ENCODE measurements at regions not wholly inside any gene's neighbourhood (a gene's known extent, or its start where the extent isn't known, plus 50 kb on each side); places are given as distances from the start of the nearest gene placed in this dataset.
"Not testable (repeated sequence)": the region's sequence is repeated elsewhere in the genome, so short reads cannot be mapped to it uniquely, and the experiment has no call there.

DNA sequence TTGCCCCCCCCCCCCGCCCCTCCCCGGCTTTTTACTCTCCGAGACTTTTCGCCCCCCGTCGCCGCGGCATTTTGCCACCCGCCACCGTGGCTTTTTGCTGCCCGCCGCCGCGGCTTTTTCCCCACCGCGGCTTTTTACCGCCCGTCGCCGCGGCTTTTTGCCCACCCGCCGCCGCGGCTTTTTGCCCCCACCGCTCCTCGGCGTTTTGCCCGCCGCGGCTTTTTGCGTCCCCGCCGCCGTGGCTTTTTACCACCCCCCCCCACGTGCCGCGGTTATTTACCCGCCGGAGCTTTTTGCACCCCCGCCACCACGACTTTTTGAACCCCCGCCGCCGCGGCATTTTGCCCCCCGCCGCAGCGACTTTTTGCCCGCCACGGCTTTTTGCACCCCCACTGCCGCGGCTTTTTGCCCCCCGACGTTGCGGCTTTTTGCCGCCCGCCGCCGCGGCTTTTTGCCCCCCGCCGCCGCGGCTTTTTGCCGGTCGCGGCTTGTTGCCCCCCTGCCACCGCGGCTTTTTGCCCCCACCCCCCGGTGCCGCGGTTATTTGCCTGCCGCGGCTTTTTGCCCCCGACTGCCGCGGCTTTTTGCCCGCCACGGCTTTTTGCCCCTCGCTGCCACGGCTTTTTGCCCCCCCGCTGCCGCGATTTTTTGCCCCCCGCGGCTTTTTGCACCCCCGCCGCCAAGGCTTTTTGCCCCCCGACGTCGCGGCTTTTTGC lies 461.1 kb downstream of the ZNF33B start:
- no peak for TF ChIP-seq CTCF (IDR thresholded peaks at IDR 0.05)
- no peak for DNase-seq (ENCODE audit: low spot score)
- Histone ChIP-seq H3K4me3 (no peak overlapping the region), H3K27ac (no peak overlapping the region)

DNA sequence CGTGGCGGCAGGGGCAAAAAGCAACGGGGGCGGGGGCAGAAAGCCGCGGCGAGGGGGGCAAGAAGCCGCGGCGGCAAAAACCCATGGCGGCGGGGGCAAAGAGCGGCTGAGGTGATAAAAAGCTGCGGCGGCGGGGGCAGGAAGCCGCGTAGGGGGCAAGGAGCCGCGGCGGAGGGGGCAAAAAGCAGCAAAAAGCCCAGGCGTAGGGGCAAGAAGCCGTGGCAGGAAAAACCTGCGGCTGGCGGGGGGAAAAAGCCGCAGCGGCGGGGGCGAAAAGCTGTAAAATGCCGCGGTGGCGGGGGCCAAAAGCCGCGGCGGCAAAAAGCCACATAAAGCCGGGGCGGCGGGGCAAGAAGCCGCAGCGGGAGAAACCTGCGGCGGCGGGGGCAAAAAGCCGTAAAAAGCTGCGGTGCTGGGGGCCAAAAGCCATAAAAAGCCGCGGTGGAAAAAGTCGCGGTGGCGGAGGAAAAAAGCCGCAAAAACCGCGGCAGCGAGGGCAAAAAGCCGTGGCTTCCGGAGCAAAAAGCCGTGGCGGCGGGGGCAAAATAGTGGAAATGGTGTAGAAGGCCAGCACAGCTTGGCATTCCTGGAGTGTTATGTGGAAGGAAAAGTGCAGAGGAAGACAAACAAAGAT lies 487.8 kb downstream of the ZNF33B start:
- no peak for TF ChIP-seq CTCF (IDR thresholded peaks at IDR 0.05)
- Histone ChIP-seq H3K4me3 (no peak overlapping the region), H3K27ac (no peak overlapping the region)
- DNase-seq (ENCODE audit: low spot score) = no peak

DNA sequence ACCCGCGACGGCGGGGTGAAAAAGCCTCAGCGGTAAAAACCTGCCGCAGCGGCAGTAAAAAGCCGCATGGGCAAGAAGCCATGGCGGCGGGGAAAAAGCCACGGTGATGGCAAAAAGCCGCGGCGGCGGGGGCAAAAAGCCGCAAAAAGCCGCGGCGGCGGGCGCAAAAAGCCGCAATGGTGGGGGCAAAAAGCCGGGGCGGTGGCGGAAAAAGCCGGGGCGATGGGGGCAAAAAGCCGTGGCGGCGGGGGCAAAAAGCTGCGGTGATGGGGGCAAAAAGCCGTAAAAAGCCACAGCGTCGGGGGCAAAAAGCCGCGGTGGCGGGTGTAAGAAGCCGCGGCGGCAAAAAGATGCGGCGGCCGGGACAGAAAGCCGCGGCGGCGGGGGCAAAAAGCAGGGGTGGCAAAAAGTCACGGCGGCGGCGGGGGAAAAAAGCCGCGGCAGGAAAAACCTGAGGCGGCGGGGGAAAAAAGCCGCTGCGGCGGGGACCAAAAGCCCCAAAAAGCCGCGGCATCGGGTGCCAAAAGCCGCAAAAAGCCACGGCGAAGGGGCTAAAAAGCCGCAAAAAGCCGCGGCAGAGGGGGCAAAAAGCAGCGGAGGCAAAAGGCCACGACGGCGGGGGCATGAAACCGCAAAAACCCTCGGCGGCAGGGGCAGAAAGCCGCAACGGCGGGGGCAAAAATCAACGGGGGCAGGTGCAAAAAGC lies 488.5 kb downstream of the ZNF33B start:
- Histone ChIP-seq H3K4me3 (no peak overlapping the region), H3K27ac (no peak overlapping the region)
- DNase-seq (ENCODE audit: low spot score) = no peak
- no peak for TF ChIP-seq CTCF (IDR thresholded peaks at IDR 0.05)

DNA sequence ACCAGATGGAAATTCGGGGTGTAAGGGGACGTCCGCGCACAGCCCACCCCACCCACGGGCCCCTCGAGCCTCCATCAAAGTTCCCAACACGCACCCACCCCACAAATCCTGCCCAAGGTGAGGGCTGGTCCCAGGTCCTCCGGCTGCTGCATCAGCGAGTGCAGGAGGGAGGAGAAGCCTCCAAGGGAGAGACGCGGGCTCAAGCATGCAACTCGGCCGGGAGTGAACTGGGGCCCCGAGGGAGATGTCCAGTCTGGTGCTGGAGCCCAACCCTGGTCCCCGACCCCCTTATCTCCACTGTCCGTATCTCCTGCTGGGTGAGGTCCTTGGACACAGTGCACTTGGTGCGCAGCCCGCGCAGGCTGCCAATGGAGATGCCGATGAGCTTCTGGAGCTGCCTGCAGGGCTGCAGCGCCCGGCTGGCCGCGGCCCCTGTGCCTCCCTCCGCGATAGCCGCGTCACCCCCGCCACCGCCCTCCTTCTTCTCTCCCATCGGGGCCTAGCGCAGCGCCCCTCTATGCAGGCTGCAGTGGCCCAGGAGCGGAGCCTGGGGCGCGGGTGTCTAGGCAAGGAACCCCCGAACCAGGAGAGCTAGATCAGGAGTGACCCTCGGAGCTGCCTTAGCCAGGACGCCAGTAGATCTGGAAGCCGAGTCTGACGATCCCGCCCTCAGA lies 489.2 kb downstream of the ZNF33B start:
- TF ChIP-seq CTCF (IDR thresholded peaks at IDR 0.05) = no peak
- peak; percentile 62 for DNase-seq (ENCODE audit: low spot score)
- no peak overlapping the region for H3K4me3 ChIP-seq
- no peak overlapping the region for H3K27ac ChIP-seq

DNA sequence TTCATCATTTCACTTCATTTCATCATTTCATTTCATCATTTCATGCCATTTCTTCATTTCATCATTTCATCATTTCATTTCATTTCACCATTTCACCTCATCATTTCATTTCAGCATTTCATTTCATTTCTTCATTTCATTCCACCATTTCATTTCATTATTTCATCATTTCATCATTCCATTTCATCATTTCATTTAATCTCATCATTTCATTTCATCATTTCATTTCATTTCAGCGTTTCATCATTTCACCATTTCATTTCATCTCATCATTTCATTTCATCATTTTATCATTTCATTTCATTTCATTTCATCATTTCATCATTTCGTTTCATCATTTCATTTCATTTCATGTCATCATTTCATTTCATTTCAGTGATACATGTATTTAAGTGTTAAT lies 492.2 kb downstream of the ZNF33B start:
- H3K27ac ChIP-seq; DNase-seq (ENCODE audit: low spot score); H3K4me3 ChIP-seq: not testable (repeated sequence)

- not testable (repeated sequence) for H3K27ac ChIP-seq; H3K4me3 ChIP-seq; DNase-seq (ENCODE audit: low spot score)
Observed at GRCh38 chr10:42138023-42138422, 500.3 kb downstream of the ZNF33B start.

DNA sequence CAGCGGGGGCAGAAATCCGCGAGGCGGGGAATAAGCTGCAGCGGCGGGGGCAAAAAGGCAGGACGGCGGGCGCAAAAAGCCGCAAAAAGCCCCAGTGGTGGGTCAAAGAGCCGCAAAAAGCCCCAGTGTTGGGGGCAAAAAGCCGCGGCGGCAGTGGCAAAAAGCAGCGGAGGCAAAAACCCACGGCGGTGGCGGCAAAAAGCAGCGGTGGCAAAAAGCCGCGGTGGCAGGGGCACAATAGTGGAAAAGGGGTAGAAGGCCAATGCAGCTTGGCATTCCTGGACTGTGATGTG lies 525.3 kb downstream of the ZNF33B start:
- no peak for TF ChIP-seq CTCF (IDR thresholded peaks at IDR 0.05)
- Histone ChIP-seq H3K4me3 (no peak overlapping the region), H3K27ac (no peak overlapping the region)
- no peak for DNase-seq (ENCODE audit: low spot score)

Measured in coronary artery (tissue), 2 donors.